Sigmoid colon (tissue), 6 donors: ENCODE measurements at regions not wholly inside any gene's neighbourhood (a gene's known extent, or its start where the extent isn't known, plus 50 kb on each side); places are given as distances from the start of the nearest gene placed in this dataset.

ENCODE experiments used
- DNase-seq: peaks from one replicate; pipeline ENCODE4 v3.0.0-alpha.2; 2019
- H3K27ac ChIP-seq, 4 donors: fragments of 200-600 bp; sonication (generic); one replicate each; pipeline ENCODE4 v1.5.1; 2016 to 2019; ENCODE audit warnings: mild to moderate bottlenecking in 1 of 4
- H3K27me3 ChIP-seq, 3 donors: fragments of 200-600 bp; sonication (generic); one replicate each; pipeline ENCODE4 v1.5.1; 2019; ENCODE audit warnings: mild to moderate bottlenecking in 1 of 3
- H3K36me3 ChIP-seq, 4 donors: fragments of 200-600 bp; sonication (generic); one replicate each; pipeline ENCODE4 v1.5.1; 2016 to 2019
- H3K4me1 ChIP-seq, 4 donors: fragments of 200-600 bp; sonication (generic); one replicate each; pipeline ENCODE4 v1.5.1; 2017 to 2019
- H3K4me3 ChIP-seq, 4 donors: fragments of 200-600 bp; sonication (generic); one replicate each; pipeline ENCODE4 v1.5.1; 2017 to 2019; ENCODE audit warnings: mild to moderate bottlenecking in 2 of 4, moderate library complexity in 1 of 4
- H3K9me3 ChIP-seq, 4 donors: fragments of 200-600 bp in 3 of 4; sonication (generic) in 3 of 4; one replicate each; pipeline versions ENCODE4 v1.5.1 to v1.6.1; 2013 to 2019
- EP300 ChIP-seq, 4 donors: sonication (generic); formaldehyde crosslinking; IDR thresholded peaks; one replicate each; pipeline ENCODE4 v1.6.1; 2017; ENCODE audit warnings: antibody characterized with exemption in 4 of 4
- POLR2A ChIP-seq, 2 donors: fragments of 450-650 bp; IDR thresholded peaks; one replicate each; pipeline ENCODE4 v1.6.1; 2016; ENCODE audit warnings: antibody characterized with exemption in 2 of 2, mild to moderate bottlenecking in 2 of 2, moderate library complexity in 2 of 2
- POLR2AphosphoS5 ChIP-seq, 4 donors: sonication (generic); formaldehyde crosslinking; IDR thresholded peaks; one replicate each; pipeline ENCODE4 v1.6.1; 2017; ENCODE audit warnings: antibody characterized with exemption in 4 of 4
- WGBS, 2 donors: extraction: QIAGEN DNeasy Blood & Tissue Kit; methylation state at CpG; one replicate each; pipeline ENCODE4 v1.1.7; 2013; 5-methylcytosine and 5-hydroxymethylcytosine counted together
- intact Hi-C: fragments of 100-400 bp; cut with DNase I; formaldehyde crosslinking; loops from one replicate; pipeline ENCODE4 v1.15.1; 2023
- TF ChIP-seq, protein P1 (sequence below), 4 experiments: fragments of 450-650 bp in 3 of 4; fragments of 200-600 bp in 1 of 4; IDR thresholded peaks; one replicate each; pipeline ENCODE4 v1.5.1; 2016 to 2019; ENCODE audit warnings: antibody characterized with exemption in 4 of 4, mild to moderate bottlenecking in 3 of 4, moderate library complexity in 2 of 4
- donor health status: healthy with polysubstance abuse.
- donor health status: healthy.

DNA sequence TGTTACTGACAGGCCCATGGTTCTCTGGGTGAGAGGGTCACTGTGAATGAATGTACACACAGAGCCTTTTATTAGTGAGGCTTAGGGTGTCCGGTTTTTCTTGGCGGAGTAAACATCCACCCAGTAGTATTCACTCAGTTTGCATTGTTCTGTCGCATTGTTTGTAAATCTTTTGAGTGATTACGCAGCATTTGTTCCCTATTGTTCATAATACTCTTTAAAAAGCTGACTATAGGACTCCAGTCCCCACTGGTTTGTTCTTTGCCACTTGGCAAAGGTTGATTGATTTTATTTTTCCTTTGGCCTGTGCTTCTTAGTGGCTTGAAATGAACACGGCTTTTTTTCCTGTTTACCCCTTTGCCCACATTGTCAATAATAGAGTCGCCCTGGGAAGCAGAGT is 130.1 kb upstream of the ESR1 start:
- no peak overlapping the region for H3K4me3 ChIP-seq
- TF ChIP-seq EP300 (IDR thresholded peaks at IDR 0.05) (no peak), POLR2AphosphoS5 (IDR thresholded peaks at IDR 0.05) (no peak), POLR2A (IDR thresholded peaks at IDR 0.05) (no peak)
- TF ChIP-seq, protein P1, sequence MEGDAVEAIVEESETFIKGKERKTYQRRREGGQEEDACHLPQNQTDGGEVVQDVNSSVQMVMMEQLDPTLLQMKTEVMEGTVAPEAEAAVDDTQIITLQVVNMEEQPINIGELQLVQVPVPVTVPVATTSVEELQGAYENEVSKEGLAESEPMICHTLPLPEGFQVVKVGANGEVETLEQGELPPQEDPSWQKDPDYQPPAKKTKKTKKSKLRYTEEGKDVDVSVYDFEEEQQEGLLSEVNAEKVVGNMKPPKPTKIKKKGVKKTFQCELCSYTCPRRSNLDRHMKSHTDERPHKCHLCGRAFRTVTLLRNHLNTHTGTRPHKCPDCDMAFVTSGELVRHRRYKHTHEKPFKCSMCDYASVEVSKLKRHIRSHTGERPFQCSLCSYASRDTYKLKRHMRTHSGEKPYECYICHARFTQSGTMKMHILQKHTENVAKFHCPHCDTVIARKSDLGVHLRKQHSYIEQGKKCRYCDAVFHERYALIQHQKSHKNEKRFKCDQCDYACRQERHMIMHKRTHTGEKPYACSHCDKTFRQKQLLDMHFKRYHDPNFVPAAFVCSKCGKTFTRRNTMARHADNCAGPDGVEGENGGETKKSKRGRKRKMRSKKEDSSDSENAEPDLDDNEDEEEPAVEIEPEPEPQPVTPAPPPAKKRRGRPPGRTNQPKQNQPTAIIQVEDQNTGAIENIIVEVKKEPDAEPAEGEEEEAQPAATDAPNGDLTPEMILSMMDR (IDR thresholded peaks at IDR 0.05) = no peak
- no peaks in the 10 kb centered on the region for H3K36me3 ChIP-seq
- H3K27ac ChIP-seq = no peak overlapping the region
- no peak for DNase-seq
- H3K27me3 ChIP-seq = no peaks in the 10 kb centered on the region
- no peaks in the 10 kb centered on the region for H3K9me3 ChIP-seq
- intact Hi-C loops = loop anchor here (5.0 kb wide), 1 partner anchor 450 kb away; no protein-coding TSS in a partner anchor
- H3K4me1 ChIP-seq = no peaks in the 10 kb centered on the region
- 51 to 80% methylated on average over 6 of the region's 6 CpGs for WGBS, 2 donors

DNA sequence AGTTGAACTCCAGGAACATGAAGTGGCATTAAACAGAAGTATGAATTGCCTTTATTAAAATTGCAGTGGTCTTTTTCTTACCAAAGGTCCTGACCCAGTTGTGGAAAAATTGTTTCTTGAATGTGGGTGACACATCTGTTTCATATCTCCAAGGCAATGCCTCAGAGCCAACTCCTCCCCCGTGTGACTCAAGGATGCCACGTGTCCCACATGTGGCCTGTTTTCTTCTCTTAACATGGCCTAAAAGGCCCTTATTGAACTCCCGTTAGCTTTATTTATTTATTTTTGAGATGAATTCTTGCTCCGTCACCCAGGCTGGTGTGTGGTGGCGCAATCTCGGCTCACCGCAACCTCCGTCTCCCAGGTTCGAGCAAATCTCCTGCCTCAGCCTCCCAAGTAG is 128.4 kb upstream of the ESR1 start:
- Histone ChIP-seq H3K4me3 (no peak overlapping the region), H3K27me3 (no peaks in the 10 kb centered on the region), H3K36me3 (no peaks in the 10 kb centered on the region), H3K9me3 (no peaks in the 10 kb centered on the region), H3K4me1 (no peaks in the 10 kb centered on the region), H3K27ac (peak overlapping the region in 1 of 4 donors; percentile 4)
- intact Hi-C loops = loop anchor here (5.0 kb wide), 1 partner anchor 448 kb away; no protein-coding TSS in a partner anchor
- no peak for DNase-seq
- WGBS, 2 donors = 91 to 93% methylated on average over 9 of the region's 9 CpGs
- TF ChIP-seq EP300 (IDR thresholded peaks at IDR 0.05) = no peak
- TF ChIP-seq POLR2AphosphoS5 (IDR thresholded peaks at IDR 0.05) = peak in 2 of 4 donors; percentile 12 to 50
- TF ChIP-seq, protein P1 (IDR thresholded peaks at IDR 0.05) = no peak
- TF ChIP-seq POLR2A (IDR thresholded peaks at IDR 0.05) = no peak

DNA sequence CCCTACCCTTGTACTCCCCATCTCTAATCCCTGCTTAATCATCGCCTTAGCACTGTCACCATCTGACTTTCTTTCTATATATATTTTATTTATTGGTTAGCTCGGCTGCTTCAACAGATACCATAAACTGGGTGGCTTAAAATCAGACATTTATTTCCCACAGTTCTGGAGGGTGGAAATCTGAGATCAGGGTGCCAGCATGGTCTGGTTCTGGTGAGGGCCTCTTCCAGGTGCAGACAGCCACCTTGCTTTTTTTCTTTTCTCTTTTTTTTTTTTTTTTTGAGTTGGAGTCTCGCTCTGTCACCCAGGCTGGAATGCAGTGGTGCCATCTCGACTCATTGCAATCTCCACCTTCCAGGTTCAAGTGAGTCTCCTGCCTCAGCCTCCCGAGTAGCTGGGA is 127.5 kb upstream of the ESR1 start:
- no peak for DNase-seq
- Histone ChIP-seq H3K27me3 (no peaks in the 10 kb centered on the region), H3K4me1 (no peaks in the 10 kb centered on the region), H3K36me3 (no peaks in the 10 kb centered on the region), H3K9me3 (no peaks in the 10 kb centered on the region), H3K27ac (no peak overlapping the region), H3K4me3 (no peak overlapping the region)
- WGBS, 2 donors = 91 to 96% methylated on average over 5 of the region's 5 CpGs
- TF ChIP-seq POLR2AphosphoS5 (IDR thresholded peaks at IDR 0.05) = no peak
- intact Hi-C loops = loop anchor here (5.0 kb wide), 1 partner anchor 447 kb away; no protein-coding TSS in a partner anchor

DNA sequence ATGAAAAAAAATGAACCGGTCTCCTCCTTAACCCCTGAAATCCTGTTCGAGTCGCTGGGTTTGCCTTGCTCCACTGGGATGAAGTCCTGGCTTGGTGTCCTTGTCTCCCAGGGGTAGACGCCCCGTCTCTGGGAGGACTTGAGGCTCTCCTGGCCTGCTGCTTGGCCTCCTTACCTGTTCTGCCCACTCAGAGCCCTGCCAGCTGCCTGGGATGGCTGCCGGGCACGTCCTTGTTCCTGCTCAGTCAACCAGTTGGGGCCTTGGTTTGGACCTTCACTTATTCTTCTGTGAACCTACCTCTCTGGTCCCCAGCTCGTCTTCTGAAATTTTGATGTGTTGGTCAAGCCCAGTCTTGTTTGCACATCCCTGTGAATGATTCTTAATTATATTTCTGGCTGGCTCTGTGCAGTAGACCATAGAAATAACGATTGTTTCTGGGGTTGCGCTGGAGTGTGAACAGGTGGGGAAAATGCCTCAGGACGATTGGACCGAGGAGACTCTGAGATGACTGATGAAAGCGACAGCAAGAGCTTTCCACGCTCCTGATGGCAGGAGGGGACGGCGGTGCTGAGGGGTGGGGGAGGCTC is 126.5 kb upstream of the ESR1 start:
- DNase-seq = no peak
- intact Hi-C loops = no loop called here
- H3K27me3 ChIP-seq = no peaks in the 10 kb centered on the region
- H3K36me3 ChIP-seq = no peaks in the 10 kb centered on the region
- 87 to 94% methylated on average over 16 of the region's 16 CpGs for WGBS, 2 donors
- no peak for TF ChIP-seq POLR2AphosphoS5 (IDR thresholded peaks at IDR 0.05)
- TF ChIP-seq, protein P1 (IDR thresholded peaks at IDR 0.05) = no peak
- TF ChIP-seq EP300 (IDR thresholded peaks at IDR 0.05) = no peak
- no peak for TF ChIP-seq POLR2A (IDR thresholded peaks at IDR 0.05)
- peak overlapping the region; percentile 31 to 54 (median 42) for H3K27ac ChIP-seq
- H3K4me1 ChIP-seq = no peaks in the 10 kb centered on the region
- H3K9me3 ChIP-seq = no peaks in the 10 kb centered on the region
- no peak overlapping the region for H3K4me3 ChIP-seq

DNA sequence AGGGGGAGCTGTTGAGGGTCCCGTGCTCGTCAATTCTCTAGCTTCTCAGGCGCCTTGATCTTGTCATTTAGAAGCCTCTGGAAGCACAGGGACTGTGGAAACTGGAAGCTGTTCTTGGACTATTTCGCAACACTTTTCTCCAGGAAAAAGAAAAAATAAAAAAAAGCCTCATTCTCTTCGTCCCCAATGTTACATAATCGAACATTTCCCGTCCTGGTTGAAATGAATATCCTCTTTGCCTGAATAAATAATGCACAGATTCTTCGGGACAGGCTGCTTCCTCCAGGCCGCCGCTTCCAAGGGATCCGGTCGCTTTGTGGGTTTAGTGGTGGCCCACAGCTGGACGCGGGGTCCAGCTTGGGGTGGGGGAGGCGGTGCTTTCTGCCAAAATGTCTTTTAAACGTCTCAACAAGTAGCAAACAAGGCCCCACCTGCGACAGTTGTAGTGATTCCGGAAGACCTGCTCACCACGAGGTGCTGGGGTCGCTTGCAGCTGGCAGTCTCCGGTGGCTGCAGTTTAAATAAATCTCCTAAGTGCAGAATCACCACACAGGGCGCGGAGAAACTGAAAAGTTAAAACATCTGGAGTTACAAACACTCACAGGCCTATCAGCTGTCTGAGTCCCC is 125.9 kb upstream of the ESR1 start:
- DNase-seq = no peak
- H3K27ac ChIP-seq = peak overlapping the region; percentile 31 to 54 (median 42)
- no peak for TF ChIP-seq EP300 (IDR thresholded peaks at IDR 0.05)
- no peak for TF ChIP-seq POLR2A (IDR thresholded peaks at IDR 0.05)
- TF ChIP-seq, protein P1 (IDR thresholded peaks at IDR 0.05) = no peak
- no peak for TF ChIP-seq POLR2AphosphoS5 (IDR thresholded peaks at IDR 0.05)

More for the DNA sequence above, 125.9 kb upstream of the ESR1 start:
- peak overlapping the region in 3 of 4 donors; percentile 11 to 19 (median 16) for H3K4me3 ChIP-seq
- no peaks in the 10 kb centered on the region for H3K4me1 ChIP-seq
- H3K27me3 ChIP-seq = no peaks in the 10 kb centered on the region
- no peaks in the 10 kb centered on the region for H3K9me3 ChIP-seq
- intact Hi-C loops = no loop called here
- H3K36me3 ChIP-seq = no peaks in the 10 kb centered on the region
- 32 to 70% methylated on average over 23 of the region's 23 CpGs for WGBS, 2 donors
